GM12878 (cell line): ENCODE measurements at regions not wholly inside any gene's neighbourhood (a gene's known extent, or its start where the extent isn't known, plus 50 kb on each side); places are given as distances from the start of the nearest gene placed in this dataset.

Source experiments
- ATAC-seq: fragments of 200-7000 bp; cut with Tn5 transposase; 3 replicates; pipeline ENCODE4 v1.9.1; 2020; ENCODE audit warnings: mild to moderate bottlenecking, moderate library complexity
- BruUV-seq: library from RNA; stranded (reverse); fragments of 400-500 nt; replicated peaks from 2 replicates; lab custom pipeline; 2021; lab: Mats Ljungman, UMichigan
- CTCF ChIA-PET: fragments of 300-600 bp; sonication (Branson Sonifier 250); formaldehyde crosslinking; extraction: SDS; loops from one replicate; lab custom pipeline; 2021; ENCODE audit warnings: inconsistent platforms; lab: Yijun Ruan, JAX
- POLR2A ChIA-PET: fragments of 350-600 bp; formaldehyde crosslinking; extraction: SDS; loops from one replicate; lab custom pipeline; 2021; ENCODE audit warnings: inconsistent platforms; lab: Charles Lee
- RAD21 ChIA-PET: fragments of 300-600 bp; sonication (Branson Sonifier 250); formaldehyde crosslinking; loops from one replicate; lab custom pipeline; 2023; ENCODE audit warnings: antibody characterized with exemption; ENCODE audit not compliant: unreplicated experiment; lab: Charles Lee
- SMC1A ChIA-PET: fragments of 300-600 bp; sonication (Branson Sonifier 250); formaldehyde crosslinking; loops from one replicate; lab custom pipeline; 2023; ENCODE audit not compliant: unreplicated experiment, uncharacterized antibody; lab: Charles Lee
- DNase-seq: peaks from one replicate; pipeline ENCODE4 v3.0.0-alpha.2; 2011; ENCODE audit warnings: low read depth, low spot score
- FAIRE-seq: peaks from 3 replicates; lab custom pipeline; 2011; peaks lifted over from hg19 to GRCh38; lab: Jason Lieb, UNC
- H2AFZ ChIP-seq: 2 replicates; pipeline ENCODE4 v1.6.0; 2011; ENCODE audit warnings: low read depth, low read length, control low read depth; ENCODE audit not compliant: control insufficient read depth
- H3K27ac ChIP-seq: 2 replicates; pipeline ENCODE4 v1.5.1; 2011; ENCODE audit warnings: control low read depth; ENCODE audit not compliant: control insufficient read depth, insufficient read depth
- H3K27me3 ChIP-seq, 2 experiments: replicated peaks in 1 of 2; 2 replicates each; pipeline versions ENCODE4 v1.6.0 to v1.6.1; 2011; ENCODE audit warnings: low read length in 1 of 2; ENCODE audit not compliant: control insufficient read depth in 2 of 2, insufficient read depth in 2 of 2
- H3K36me3 ChIP-seq, 2 experiments: 2 replicates each; pipeline ENCODE4 v1.5.1; 2011; ENCODE audit warnings: low read length in 1 of 2; ENCODE audit not compliant: control insufficient read depth in 2 of 2, insufficient read depth in 2 of 2
- H3K4me1 ChIP-seq: 2 replicates; pipeline ENCODE4 v1.6.1; 2011; ENCODE audit warnings: mild to moderate bottlenecking, low read length, moderate library complexity, mixed read lengths; ENCODE audit not compliant: control insufficient read depth, insufficient read depth
- H3K4me2 ChIP-seq: 2 replicates; pipeline ENCODE4 v1.6.0; 2011; ENCODE audit warnings: control low read depth; ENCODE audit not compliant: control insufficient read depth, insufficient read depth
- H3K4me3 ChIP-seq: fragments of 200-600 bp; sonication (generic); 2 replicates; pipeline ENCODE4 v1.5.1; 2016
- H3K79me2 ChIP-seq: 2 replicates; pipeline ENCODE4 v1.6.0; 2011; ENCODE audit warnings: low read length; ENCODE audit not compliant: control insufficient read depth, insufficient read depth
- H3K9ac ChIP-seq: 2 replicates; pipeline ENCODE4 v1.8.0; 2011; ENCODE audit warnings: low read length, control low read depth, mixed read lengths; ENCODE audit not compliant: control insufficient read depth, insufficient read depth
- H3K9me3 ChIP-seq: replicated peaks from 3 replicates; pipeline ENCODE4 v1.5.1; 2011; ENCODE audit warnings: mild to moderate bottlenecking, low read length; ENCODE audit not compliant: control insufficient read depth, insufficient read depth
- H4K20me1 ChIP-seq: 2 replicates; pipeline ENCODE4 v1.6.0; 2011; ENCODE audit not compliant: control insufficient read depth, insufficient read depth
- ATF3 ChIP-seq: IDR thresholded peaks from 2 replicates; pipeline ENCODE4 v1.6.1; 2011; ENCODE audit warnings: low read depth, mild to moderate bottlenecking, low read length, moderate library complexity, borderline replicate concordance; ENCODE audit errors: extremely low read depth
- BHLHE40 ChIP-seq, 2 experiments: fragments of 450-650 bp in 1 of 2; IDR thresholded peaks; 2 replicates each; pipeline ENCODE4 v1.6.1; 2011 to 2017; ENCODE audit warnings: low read depth in 2 of 2, borderline replicate concordance in 1 of 2, improper control_type of control experiment in 1 of 2, low read length in 1 of 2, mild to moderate bottlenecking in 1 of 2
- CBFB ChIP-seq: IDR thresholded peaks from 2 replicates; pipeline ENCODE4 v1.6.1; 2016; ENCODE audit warnings: antibody characterized with exemption, low read depth
- DPF2 ChIP-seq: fragments of 450-650 bp; IDR thresholded peaks from 2 replicates; pipeline ENCODE4 v1.6.1; 2017; ENCODE audit warnings: mild to moderate bottlenecking
- E4F1 ChIP-seq: fragments of 450-650 bp; IDR thresholded peaks from 2 replicates; pipeline ENCODE4 v1.6.1; 2018; ENCODE audit warnings: borderline replicate concordance, mild to moderate bottlenecking; ENCODE audit not compliant: partially characterized antibody
- IKZF1 ChIP-seq: fragments of 450-650 bp; conservative IDR thresholded peaks from 2 replicates; pipeline ENCODE4 v1.6.1; 2017; ENCODE audit warnings: antibody characterized with exemption, mild to moderate bottlenecking
- KLF5 ChIP-seq: fragments of 450-650 bp; IDR thresholded peaks from 2 replicates; pipeline ENCODE4 v1.6.1; 2014; ENCODE audit warnings: mild to moderate bottlenecking; ENCODE audit not compliant: partially characterized antibody
- MAX ChIP-seq: IDR thresholded peaks from 2 replicates; pipeline ENCODE4 v1.6.1; 2012; ENCODE audit warnings: low read depth, low read length, improper control_type of control experiment
- MYB ChIP-seq: fragments of 150-350 bp; IDR thresholded peaks from 2 replicates; pipeline ENCODE4 v1.6.1; 2014; ENCODE audit warnings: mild to moderate bottlenecking, low read depth, low read length, borderline replicate concordance
- NFIC ChIP-seq: IDR thresholded peaks from 2 replicates; pipeline ENCODE4 v1.6.1; 2012; ENCODE audit warnings: low read depth, mild to moderate bottlenecking, inconsistent platforms, low read length, moderate library complexity
- POLR2AphosphoS5 ChIP-seq: IDR thresholded peaks from 2 replicates; pipeline ENCODE4 v1.6.1; 2011; ENCODE audit warnings: mild to moderate bottlenecking, low read length, inconsistent platforms
- SUPT20H ChIP-seq: IDR thresholded peaks from 2 replicates; pipeline ENCODE4 v1.6.1; 2011; ENCODE audit warnings: low read depth, mild to moderate bottlenecking, low read length, moderate library complexity, borderline replicate concordance; ENCODE audit not compliant: control insufficient read depth
- TAF1 ChIP-seq: IDR thresholded peaks from 2 replicates; pipeline ENCODE4 v1.6.1; 2011; ENCODE audit warnings: mild to moderate bottlenecking, low read depth, low read length, borderline replicate concordance
- TBL1XR1 ChIP-seq: IDR thresholded peaks from 2 replicates; pipeline ENCODE4 v1.6.1; 2012; ENCODE audit warnings: low read depth, low read length, improper control_type of control experiment
- ZNF217 ChIP-seq: fragments of 450-650 bp; IDR thresholded peaks from 2 replicates; pipeline ENCODE4 v1.6.1; 2017; ENCODE audit warnings: antibody characterized with exemption, mild to moderate bottlenecking
- WGBS: methylation state at CpG from one replicate; pipeline ENCODE4 v1.1.6; 2016; ENCODE audit warnings: low lambda C conversion rate; ENCODE audit not compliant: insufficient replicate concordance, insufficient coverage; ENCODE audit errors: missing lambda C conversion rate; 5-methylcytosine and 5-hydroxymethylcytosine counted together
- in situ Hi-C: fragments of 300-500 bp; cut with MboI; formaldehyde crosslinking; loops from 9 replicates; pipeline ENCODE4 v1.14.3; 2018; ENCODE audit warnings: mixed read lengths
- intact Hi-C: fragments of 100-400 bp; cut with micrococcal nuclease; formaldehyde crosslinking; loops from one replicate; pipeline ENCODE4 v1.14.2; 2022; ENCODE audit not compliant: unreplicated experiment
- TF ChIP-seq, protein P1 (sequence below): fragments of 150-350 bp; IDR thresholded peaks from 2 replicates; pipeline ENCODE4 v1.6.1; 2014; ENCODE audit warnings: mild to moderate bottlenecking, low read depth, low read length

- TF ChIP-seq ATF3: no peak
- TF ChIP-seq, all 136 proteins: peak for 0
Observed at GRCh38 chr3:14329116-14329830, 73.1 kb upstream of the SLC6A6 start (continued).

- no peaks in the 10 kb centered on the region for H3K27me3 ChIP-seq
- in situ Hi-C loops: no loop called here
- no peak for DNase-seq
- no peak overlapping the region for H3K27ac ChIP-seq
- RAD21 ChIA-PET: no interaction called here
- no peak for FAIRE-seq
- H3K36me3 ChIP-seq: no peaks in the 10 kb centered on the region
- no peak overlapping the region for H3K4me2 ChIP-seq
- no peaks in the 10 kb centered on the region for H3K4me1 ChIP-seq
- CTCF ChIA-PET: no interaction called here
- ATAC-seq: no peak
- no peak overlapping the region for H3K9ac ChIP-seq
- H4K20me1 ChIP-seq: no peaks in the 10 kb centered on the region
- no peaks in the 10 kb centered on the region for H3K9me3 ChIP-seq
- intact Hi-C loops: no loop called here
- H3K79me2 ChIP-seq: no peaks in the 10 kb centered on the region
- no peak overlapping the region for H2AFZ ChIP-seq
- no TSS peak for BruUV-seq
- H3K4me3 ChIP-seq: no peak overlapping the region
- SMC1A ChIA-PET: interaction anchor here (0.7 kb wide), 1 partner anchor 9 kb away, joined by 3 read pairs; no protein-coding TSS in a partner anchor
- POLR2A ChIA-PET: no interaction called here
- WGBS: 10% methylated on average over 7 of the region's 7 CpGs
- no peak for TF ChIP-seq TAF1
- TF ChIP-seq CBFB: no peak
- no peak for TF ChIP-seq NFIC
- no peak for TF ChIP-seq ZNF217
- TF ChIP-seq BHLHE40 (IDR thresholded peaks at IDR 0.05; ENCODE audit: borderline replicate concordance in 1 of 2, low read depth in 2 of 2, low read length in 1 of 2): no peak
- no peak for TF ChIP-seq TBL1XR1
- TF ChIP-seq, protein P1, sequence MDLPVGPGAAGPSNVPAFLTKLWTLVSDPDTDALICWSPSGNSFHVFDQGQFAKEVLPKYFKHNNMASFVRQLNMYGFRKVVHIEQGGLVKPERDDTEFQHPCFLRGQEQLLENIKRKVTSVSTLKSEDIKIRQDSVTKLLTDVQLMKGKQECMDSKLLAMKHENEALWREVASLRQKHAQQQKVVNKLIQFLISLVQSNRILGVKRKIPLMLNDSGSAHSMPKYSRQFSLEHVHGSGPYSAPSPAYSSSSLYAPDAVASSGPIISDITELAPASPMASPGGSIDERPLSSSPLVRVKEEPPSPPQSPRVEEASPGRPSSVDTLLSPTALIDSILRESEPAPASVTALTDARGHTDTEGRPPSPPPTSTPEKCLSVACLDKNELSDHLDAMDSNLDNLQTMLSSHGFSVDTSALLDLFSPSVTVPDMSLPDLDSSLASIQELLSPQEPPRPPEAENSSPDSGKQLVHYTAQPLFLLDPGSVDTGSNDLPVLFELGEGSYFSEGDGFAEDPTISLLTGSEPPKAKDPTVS: no peak
- no peak for TF ChIP-seq KLF5
- TF ChIP-seq E4F1: no peak
- no peak for TF ChIP-seq POLR2AphosphoS5
- TF ChIP-seq DPF2: no peak
- no peak for TF ChIP-seq IKZF1
- TF ChIP-seq MYB: no peak
- no peak for TF ChIP-seq MAX
- TF ChIP-seq SUPT20H: no peak
Observed at GRCh38 chr3:14329842-14330241, 72.6 kb upstream of the SLC6A6 start.
